ENCODE measurements at regions not wholly inside any gene's neighbourhood (a gene's known extent, or its start where the extent isn't known, plus 50 kb on each side); places are given as distances from the start of the nearest gene placed in this dataset.

- WGBS (ENCODE audit: low lambda C conversion rate), result 60% methylated on average over 9 of the region's 9 CpGs
- Histone ChIP-seq H3K27me3 (ENCODE audit: control insufficient read depth in 1 of 2, insufficient read depth in 2 of 2, low read length in 2 of 2) (no peaks in the 10 kb centered on the region), H4K20me1 (ENCODE audit: insufficient read depth, low read length) (no peaks in the 10 kb centered on the region), H2AFZ (ENCODE audit: low read length) (no peak overlapping the region), H3K4me1 (ENCODE audit: insufficient read depth, low read length) (no peaks in the 10 kb centered on the region), H3K4me2 (ENCODE audit: low read depth, low read length) (no peak overlapping the region), H3K36me3 (replicated peaks in 1 of 2; ENCODE audit: control insufficient read depth in 1 of 2, insufficient read depth in 2 of 2, low read length in 2 of 2) (no peaks in the 10 kb centered on the region), H3K9me3 (ENCODE audit: low read length) (no peaks in the 10 kb centered on the region), H3K79me2 (ENCODE audit: insufficient read depth, low read length) (no peaks in the 10 kb centered on the region), H3K27ac (ENCODE audit: extremely low read length, insufficient read depth, low read length) (no peak overlapping the region), H3K4me3 (replicated peaks in 1 of 3; ENCODE audit: insufficient read depth in 1 of 3, low read depth in 2 of 3, low read length in 3 of 3) (no peak overlapping the region), H3K9ac (ENCODE audit: insufficient read depth, low read depth, low read length) (no peak overlapping the region)
- in situ Hi-C loops (cut with HindIII; ENCODE audit: extremely low pct_ligation_motif_present, low pct_unique_long_range_greater_than_20kb), result no loop called here
- ChIA-PET CTCF (ENCODE audit: low intra/inter-chr PET ratio, low total read pairs) (no interaction called here), POLR2A (no interaction called here)
- DNase-seq (ENCODE audit: low spot score), result no peak
- TF ChIP-seq ZNF639 (CRISPR knock-in tag; conservative IDR thresholded peaks at IDR 0.05), result no peak
- no peak for TF ChIP-seq CBX1 (IDR thresholded peaks at IDR 0.05; ENCODE audit: low read depth)
- no peak for TF ChIP-seq CEBPZ (IDR thresholded peaks at IDR 0.05; ENCODE audit: low read length)
- no peak for TF ChIP-seq ZNF660 (CRISPR knock-in tag; IDR thresholded peaks at IDR 0.05; ENCODE audit: borderline replicate concordance, low read depth)
- TF ChIP-seq ZNF775 (CRISPR knock-in tag; IDR thresholded peaks at IDR 0.05; ENCODE audit: borderline replicate concordance), result no peak
- TF ChIP-seq ZIK1 (CRISPR knock-in tag; IDR thresholded peaks at IDR 0.05; ENCODE audit: borderline replicate concordance, low read depth), result no peak
- no peak for TF ChIP-seq POLR2G (IDR thresholded peaks at IDR 0.05; ENCODE audit: low read depth, low read length)
- TF ChIP-seq HMGXB3 (CRISPR knock-in tag; IDR thresholded peaks at IDR 0.05; ENCODE audit: borderline replicate concordance), result no peak
- TF ChIP-seq MEIS2 (CRISPR knock-in tag; IDR thresholded peaks at IDR 0.05), result no peak
- TF ChIP-seq MED1 (CRISPR knock-in tag; IDR thresholded peaks at IDR 0.05), result no peak
- no peak for TF ChIP-seq ZBTB20 (CRISPR knock-in tag; IDR thresholded peaks at IDR 0.05; ENCODE audit: borderline replicate concordance, low read depth)
- intact Hi-C loops (cut with micrococcal nuclease; ENCODE audit: unreplicated experiment), result no loop called here
- FAIRE-seq, result no peak
- ATAC-seq, result no peak
- no TSS peak for BruUV-seq (replicated peaks)
These were observed 480.6 kb downstream of the KCTD8 start for GRCh38 chr4:43968011-43968410.

Measured in HepG2 (cell line).